Mammary epithelial cell (primary cell): ENCODE measurements at regions not wholly inside any gene's neighbourhood (a gene's known extent, or its start where the extent isn't known, plus 50 kb on each side); places are given as distances from the start of the nearest gene placed in this dataset.

Experiments used
- EZH2 ChIP-seq: IDR thresholded peaks from 2 replicates; pipeline ENCODE4 v1.6.1; 2012; ENCODE audit warnings: low read length, inconsistent platforms, borderline replicate concordance
- TF ChIP-seq, protein P1 (sequence below), 2 donors: IDR thresholded peaks in 1 of 2; conservative IDR thresholded peaks in 1 of 2; 2 replicates each; pipeline ENCODE4 v1.5.1; 2011 to 2012; ENCODE audit warnings: inconsistent platforms in 2 of 2, low read length in 2 of 2, mild to moderate bottlenecking in 2 of 2, control low read depth in 1 of 2, low read depth in 1 of 2; ENCODE audit not compliant: insufficient read depth in 1 of 2; ENCODE audit errors: extremely low read depth in 1 of 2

DNA sequence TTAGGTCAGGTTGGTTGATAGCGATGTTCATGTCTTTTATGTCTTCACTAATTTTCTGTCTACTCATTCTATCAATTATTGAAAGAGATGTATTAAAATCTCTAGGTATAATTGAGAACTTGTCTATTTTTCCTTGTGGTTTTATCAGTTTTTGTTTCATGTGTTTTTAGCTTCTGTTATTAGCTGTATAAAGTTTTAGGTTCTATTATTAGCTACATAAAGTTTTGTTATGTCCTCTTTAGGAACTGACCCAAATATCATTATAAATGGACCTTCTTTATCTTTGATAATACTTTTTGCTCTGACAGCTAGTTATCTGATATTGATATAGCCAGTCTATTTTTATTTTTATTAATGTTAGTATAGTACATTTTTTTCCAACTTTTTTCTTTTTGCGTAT, 92.4 kb upstream of the TMEM170B start:
- TF ChIP-seq, protein P1, sequence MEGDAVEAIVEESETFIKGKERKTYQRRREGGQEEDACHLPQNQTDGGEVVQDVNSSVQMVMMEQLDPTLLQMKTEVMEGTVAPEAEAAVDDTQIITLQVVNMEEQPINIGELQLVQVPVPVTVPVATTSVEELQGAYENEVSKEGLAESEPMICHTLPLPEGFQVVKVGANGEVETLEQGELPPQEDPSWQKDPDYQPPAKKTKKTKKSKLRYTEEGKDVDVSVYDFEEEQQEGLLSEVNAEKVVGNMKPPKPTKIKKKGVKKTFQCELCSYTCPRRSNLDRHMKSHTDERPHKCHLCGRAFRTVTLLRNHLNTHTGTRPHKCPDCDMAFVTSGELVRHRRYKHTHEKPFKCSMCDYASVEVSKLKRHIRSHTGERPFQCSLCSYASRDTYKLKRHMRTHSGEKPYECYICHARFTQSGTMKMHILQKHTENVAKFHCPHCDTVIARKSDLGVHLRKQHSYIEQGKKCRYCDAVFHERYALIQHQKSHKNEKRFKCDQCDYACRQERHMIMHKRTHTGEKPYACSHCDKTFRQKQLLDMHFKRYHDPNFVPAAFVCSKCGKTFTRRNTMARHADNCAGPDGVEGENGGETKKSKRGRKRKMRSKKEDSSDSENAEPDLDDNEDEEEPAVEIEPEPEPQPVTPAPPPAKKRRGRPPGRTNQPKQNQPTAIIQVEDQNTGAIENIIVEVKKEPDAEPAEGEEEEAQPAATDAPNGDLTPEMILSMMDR (conservative IDR thresholded peaks at IDR 0.05 in 1 of 2, IDR thresholded peaks at IDR 0.05 in 1 of 2; ENCODE audit: extremely low read depth in 1 of 2, insufficient read depth in 1 of 2, low read depth in 1 of 2, low read length in 2 of 2): no peak
- no peak for TF ChIP-seq EZH2
